LNCAP (cell line): ENCODE measurements at regions not wholly inside any gene's neighbourhood (a gene's known extent, or its start where the extent isn't known, plus 50 kb on each side); places are given as distances from the start of the nearest gene placed in this dataset.

ENCODE experiments used
- TF ChIP-seq, protein P1 (sequence below): fragments of 450-650 bp; IDR thresholded peaks from 2 replicates; pipeline ENCODE4 v1.5.1; 2017; ENCODE audit warnings: mild to moderate bottlenecking

DNA sequence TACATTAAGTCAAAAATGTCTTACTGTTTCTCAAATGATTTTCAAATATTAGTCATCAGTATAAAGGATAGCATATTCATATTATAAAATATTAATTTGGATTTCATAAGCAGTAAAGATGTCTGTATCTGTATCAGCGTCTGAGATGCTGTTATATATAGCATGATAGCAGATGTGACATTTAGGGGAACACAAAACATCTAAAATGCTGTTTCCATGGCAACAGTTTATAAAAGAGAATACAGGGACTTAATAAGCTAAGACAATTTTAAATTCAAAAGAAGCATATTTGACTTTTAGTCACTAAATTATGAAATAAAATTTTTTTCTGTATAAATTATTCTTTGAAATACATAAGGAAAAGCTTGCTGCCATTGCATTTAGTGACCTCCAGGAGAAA, 432.2 kb downstream of the PDGFC start:
- TF ChIP-seq, protein P1, sequence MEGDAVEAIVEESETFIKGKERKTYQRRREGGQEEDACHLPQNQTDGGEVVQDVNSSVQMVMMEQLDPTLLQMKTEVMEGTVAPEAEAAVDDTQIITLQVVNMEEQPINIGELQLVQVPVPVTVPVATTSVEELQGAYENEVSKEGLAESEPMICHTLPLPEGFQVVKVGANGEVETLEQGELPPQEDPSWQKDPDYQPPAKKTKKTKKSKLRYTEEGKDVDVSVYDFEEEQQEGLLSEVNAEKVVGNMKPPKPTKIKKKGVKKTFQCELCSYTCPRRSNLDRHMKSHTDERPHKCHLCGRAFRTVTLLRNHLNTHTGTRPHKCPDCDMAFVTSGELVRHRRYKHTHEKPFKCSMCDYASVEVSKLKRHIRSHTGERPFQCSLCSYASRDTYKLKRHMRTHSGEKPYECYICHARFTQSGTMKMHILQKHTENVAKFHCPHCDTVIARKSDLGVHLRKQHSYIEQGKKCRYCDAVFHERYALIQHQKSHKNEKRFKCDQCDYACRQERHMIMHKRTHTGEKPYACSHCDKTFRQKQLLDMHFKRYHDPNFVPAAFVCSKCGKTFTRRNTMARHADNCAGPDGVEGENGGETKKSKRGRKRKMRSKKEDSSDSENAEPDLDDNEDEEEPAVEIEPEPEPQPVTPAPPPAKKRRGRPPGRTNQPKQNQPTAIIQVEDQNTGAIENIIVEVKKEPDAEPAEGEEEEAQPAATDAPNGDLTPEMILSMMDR = no peak

DNA sequence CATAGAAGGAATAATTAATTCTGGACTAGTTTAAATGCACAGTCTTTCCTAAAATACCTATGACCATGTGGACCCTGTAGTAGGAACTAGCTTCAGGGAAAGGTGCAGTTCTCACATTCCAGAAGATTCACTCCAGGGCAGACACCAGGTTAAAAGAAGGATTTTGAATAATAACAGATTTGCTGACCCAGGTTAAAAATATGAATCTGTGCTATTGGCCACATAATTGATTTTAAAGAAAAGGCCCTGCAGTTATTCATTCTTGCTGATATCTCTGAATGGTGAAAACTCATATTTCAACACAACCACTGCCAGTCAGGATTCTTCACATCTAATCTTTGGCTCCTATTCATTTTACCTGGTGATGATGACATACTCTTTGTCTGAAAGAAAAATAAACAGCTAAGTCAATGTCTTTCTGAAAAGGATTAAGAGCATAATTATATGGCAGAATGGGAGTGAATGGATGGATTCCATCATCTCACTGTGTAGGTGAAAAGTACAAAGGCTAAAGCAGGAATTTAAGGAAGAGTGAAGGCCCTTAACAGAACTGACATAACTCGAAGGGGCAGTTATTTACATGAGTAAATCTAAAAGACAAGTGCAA, 432.8 kb downstream of the PDGFC start:
- TF ChIP-seq, protein P1 = no peak

DNA sequence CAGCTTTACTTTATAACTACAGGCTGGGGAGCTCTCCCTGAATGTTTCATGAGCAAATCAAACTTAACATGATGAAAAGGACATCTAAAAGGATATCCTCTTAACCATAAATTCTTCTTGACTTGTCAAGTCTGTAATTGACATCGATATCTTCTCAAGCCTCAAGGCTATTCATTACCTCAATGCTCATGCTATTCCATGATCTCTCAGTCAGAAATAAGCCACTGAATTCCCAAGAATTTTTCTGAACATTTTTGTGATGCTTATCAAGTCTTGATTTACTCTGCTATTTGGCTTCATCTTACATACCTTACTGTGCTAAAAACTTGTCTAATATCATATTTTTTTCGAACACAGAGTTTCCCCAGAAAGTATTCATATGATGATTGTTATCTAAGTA, 433.4 kb downstream of the PDGFC start:
- TF ChIP-seq, protein P1 = no peak

DNA sequence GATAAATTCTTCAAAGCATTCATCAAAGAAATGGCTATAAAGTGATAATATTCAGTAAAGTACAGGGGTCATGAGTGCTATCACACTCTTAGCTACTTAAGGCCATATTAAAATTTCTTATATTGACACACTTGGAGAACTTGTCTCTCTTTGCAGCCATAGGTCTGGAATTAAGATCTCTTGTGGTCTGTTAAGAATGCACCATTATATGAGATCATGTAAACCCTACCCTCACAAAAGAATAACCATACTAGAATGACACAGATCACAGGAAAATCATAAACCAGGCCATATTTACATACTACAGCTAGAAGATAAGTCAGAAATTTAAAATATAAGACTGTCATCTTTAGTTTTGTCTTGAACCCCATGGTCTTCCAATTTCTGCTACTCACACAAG, 434.3 kb downstream of the PDGFC start:
- TF ChIP-seq, protein P1 = no peak

DNA sequence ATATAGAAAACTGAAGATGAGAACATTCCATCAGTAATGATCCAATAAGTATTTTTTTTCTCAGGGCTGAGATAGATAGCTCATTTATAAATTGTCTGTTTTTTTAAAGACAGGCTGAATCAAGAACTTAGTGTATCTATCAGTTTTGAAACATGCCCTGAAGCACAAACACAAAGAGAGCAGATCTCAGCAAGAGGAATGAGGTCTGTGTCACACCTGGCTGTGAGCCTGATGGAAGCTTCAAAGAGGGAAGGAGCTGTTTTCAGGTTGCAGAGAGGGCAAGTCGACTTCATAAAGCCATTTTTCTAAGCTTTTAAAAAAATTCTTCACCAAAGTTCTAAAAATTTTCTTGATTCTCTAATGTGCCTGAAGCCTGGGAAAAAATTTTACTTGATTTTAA, 434.9 kb downstream of the PDGFC start:
- TF ChIP-seq, protein P1 = no peak

DNA sequence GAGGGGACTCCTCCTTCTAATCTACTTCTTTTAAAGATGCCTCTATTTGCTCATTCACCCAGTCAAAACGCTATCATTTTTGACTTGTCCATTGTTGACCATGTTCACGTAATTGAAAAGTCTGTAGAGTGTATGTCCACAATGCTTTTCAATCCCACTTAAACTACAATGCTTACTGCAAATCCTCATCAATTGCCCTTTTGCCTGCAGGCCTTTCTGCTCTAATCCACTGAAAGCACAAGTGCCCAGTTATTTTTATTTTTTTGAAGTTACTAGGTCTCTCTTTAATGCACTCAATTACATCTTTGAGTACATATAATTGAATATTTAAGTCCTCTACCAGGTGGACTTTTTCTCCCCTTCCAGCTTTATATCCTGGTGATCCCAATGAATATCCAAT, 437.4 kb downstream of the PDGFC start:
- TF ChIP-seq, protein P1 = no peak

DNA sequence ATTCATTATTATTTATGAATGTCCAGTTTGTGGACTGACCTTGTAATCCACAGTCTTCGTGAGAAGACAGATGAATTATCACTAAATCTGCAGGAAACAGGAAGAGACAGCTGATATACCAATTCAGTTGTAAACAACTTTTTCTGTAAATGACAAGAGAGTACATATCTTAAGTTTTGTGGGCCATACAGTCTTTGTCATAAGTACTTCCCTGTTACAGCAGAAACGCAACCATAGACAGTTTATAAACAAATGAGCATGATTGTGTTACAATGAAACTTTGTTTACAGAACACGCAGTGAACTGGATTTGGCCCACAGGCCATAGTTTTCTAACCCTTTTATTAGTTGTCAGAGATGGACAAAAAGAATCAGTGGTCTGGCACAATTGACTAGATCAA, 443.4 kb downstream of the PDGFC start:
- TF ChIP-seq, protein P1 = no peak
